SKM-1 treated with dmso at 0.1 percent for 144 hours (cell line): ENCODE measurements at regions not wholly inside any gene's neighbourhood (a gene's known extent, or its start where the extent isn't known, plus 50 kb on each side); places are given as distances from the start of the nearest gene placed in this dataset.
"Not testable (repeated sequence)": the region's sequence is repeated elsewhere in the genome, so short reads cannot be mapped to it uniquely, and the experiment has no call there.

ENCODE experiments used
- DNase-seq: peaks from one replicate; lab custom pipeline; 2025; ENCODE audit not compliant: unreplicated experiment; lab: John Stamatoyannopoulos, UW

DNA sequence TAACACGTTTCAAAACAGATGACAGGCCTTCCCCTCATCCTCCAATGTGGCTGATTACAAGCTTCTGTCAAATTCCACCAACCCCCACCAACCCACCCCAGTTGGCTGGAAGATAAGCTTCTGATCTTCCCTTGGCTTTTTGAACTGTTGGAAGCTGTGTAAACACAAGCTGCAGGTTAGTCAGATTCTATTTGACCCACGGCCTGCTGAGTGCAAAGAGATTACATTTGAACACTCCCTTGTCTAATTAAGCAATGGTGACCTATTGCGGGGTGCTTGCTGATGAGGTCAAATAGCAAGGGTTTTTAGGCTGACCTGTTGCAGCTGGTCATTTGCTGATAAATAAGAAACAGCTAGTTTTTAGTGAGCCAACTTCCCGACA is 379.7 kb downstream of the BMP2 start:
- no peak for DNase-seq

- DNase-seq: no peak
These were observed 384.4 kb downstream of the BMP2 start for GRCh38 chr20:7151676-7152470.

DNA sequence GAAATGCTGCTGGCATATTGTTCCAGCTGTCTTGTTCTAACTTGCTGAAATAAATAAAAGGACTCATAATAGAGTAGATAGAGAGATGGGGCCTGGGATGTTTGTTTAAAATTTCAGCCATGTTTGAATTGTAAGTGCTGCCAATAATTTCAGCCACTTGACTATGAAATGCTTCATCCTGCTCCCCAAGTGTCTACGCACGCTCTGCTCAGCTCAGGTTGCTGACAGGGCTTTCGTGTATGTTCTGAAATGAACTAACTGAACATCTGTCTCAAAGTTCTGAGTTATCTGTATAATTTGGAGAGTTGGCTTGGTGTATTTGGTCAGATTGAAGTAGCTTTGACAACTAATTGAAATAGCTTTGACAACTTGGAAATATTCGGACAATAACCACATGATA is 387.8 kb downstream of the BMP2 start:
- DNase-seq: no peak

DNA sequence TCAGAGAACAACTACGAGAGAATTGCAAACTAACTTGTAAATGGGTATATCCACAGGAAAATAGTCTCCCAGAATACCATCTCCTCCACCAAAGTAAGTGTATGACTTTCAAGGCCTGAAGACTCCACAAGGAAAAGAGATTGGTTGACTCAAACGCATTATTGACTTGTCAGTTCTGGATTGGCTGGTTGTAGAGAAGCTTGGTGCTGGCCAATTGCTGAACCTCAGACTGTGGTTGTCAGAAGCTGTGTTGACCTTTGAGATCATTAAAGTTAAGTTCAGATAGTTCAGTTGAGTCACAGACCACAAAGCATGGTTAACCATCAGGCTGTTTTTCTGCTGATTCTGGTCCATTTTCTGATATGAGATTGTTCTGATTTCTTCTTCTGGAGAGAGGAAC is 388.3 kb downstream of the BMP2 start:
- no peak for DNase-seq

GRCh38 chr20:7159903-7160302 is 392.4 kb downstream of the BMP2 start:
- no peak for DNase-seq

GRCh38 chr20:7161690-7162089 is 394.2 kb downstream of the BMP2 start:
- DNase-seq: no peak

DNA sequence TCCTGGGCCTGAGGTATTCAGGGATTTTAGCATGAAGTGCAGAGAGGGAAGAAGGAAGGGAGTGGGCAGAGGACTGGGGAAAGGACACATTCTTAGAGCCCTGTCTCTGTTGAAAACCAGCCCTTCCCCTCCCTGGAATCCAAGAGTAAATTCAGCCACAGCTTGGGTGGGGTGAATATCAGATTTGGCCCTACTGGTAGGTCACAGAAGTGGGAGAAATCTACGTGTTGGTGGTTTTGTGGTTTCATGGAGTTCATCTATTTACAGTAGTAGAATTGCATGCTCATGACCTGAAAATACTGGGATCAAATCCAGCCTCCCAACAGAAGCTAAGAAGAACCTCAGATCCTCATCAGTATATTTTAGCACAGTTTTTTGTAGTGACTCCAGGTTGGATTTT is 404.4 kb downstream of the BMP2 start:
- DNase-seq: no peak

DNA sequence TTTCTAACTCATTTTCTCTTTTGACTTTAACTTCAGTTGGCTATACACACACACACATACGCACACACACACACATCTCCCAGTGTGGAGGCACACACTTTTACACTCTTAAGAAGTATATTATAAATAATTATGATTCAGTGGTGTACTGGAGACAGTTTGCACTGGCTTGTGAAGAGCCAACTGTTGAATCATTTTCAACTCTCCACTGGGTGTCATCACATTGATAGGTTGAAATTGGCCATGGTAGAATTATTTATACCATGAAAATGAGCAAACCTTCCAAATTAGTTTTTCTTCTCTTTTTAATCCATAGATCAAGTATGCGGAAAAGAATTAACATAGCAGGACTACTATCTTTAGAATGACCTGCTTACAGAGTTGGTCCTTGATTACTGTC is 407.1 kb downstream of the BMP2 start:
- DNase-seq: no peak

DNA sequence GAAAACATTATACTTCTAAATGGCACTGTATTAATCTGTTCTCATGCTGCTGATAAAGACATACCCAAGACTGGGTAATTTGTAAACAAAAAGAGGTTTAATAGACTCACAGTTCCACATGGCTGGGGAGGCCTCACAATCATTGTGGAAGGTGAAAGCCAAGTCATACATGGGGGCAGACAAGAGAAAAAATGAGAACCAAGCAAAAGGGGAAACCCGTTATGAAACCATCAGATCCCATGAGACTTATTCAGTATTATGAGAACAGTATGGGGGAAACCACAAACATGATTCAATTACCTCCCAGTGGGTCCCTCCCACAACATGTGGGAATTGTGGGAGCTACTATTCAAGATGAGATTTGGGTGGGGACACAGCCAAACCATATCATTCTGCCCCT is 408.3 kb downstream of the BMP2 start:
- DNase-seq: not testable (repeated sequence)

GRCh38 chr20:7178004-7178403 is 410.5 kb downstream of the BMP2 start:
- no peak for DNase-seq

GRCh38 chr20:7180256-7181045 is 413.0 kb downstream of the BMP2 start:
- no peak for DNase-seq

DNA sequence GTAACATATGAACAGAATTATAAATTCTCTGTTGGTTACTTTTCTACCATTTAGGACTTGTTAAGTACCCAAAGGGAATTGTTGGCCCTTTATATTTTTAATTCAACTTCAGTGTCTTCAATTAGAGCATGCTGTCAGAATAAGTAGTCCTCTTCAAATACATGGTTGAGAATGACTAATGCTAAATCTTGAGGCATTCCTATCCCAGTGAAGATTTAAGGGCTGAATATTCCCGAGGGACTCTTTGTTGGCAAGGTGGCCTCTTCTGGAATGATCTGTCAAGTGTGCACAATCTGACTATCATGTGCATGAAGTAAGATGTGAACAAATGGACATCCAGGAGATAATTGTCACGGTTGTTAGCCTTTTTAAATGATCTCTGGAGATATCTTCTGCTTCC is 421.7 kb downstream of the BMP2 start:
- no peak for DNase-seq

DNA sequence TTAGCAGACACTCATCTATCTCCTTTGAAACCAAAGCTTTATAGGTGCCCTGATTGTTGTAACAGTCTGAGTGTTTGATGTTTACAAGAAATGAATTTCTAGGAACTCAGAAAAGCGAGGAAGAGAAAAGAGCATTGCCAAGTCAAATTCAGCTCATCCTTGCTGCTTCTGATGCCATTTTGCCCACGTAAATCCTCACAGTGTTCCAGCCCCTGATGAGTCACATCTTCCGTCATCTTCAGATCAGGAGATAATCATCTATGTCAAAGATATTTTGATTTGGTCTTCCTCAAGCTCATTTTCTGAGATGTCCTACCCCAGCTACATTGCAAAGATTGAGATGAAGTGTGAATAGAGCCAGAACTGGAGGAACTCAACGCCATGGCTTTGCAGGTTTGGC is 426.2 kb downstream of the BMP2 start:
- DNase-seq: no peak

DNA sequence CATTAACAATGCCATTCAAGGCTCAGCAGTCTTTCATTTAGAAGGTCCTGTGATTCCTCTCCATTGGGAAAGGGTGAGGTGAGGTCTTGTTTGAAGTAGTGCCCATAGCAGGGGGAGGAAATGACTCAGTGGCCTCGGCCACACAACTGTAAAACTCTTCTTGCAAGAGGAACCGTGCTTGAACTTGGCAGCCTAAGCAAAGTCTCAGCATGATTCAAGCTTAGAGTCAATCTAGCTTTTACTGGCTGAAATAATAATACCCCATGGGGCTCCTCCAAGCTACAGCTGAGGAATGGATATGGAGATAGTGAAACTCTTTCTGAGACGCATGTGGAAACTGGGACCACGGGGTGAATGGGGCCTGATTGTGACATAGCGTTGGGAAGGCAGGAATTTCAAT is 428.2 kb downstream of the BMP2 start:
- DNase-seq: no peak

GRCh38 chr20:7196481-7196880 is 429.0 kb downstream of the BMP2 start:
- DNase-seq: no peak

DNA sequence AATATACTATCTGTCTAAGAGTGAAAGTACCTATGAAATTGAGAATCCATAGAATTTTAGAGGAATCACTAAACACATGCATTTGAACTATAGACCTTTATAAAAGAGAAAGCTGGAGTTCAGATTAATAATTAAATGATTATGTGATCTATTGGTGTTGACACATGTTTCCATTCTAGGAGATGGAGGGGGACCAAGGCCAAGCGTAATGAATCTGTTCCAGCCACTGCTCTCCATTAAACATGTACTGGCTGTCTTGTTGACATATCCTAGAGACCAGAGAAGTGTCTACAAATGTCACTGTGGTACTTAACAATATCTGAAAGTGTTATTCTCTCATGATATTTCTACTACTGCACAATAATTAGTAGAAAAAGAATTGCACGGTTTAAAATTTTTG is 432.4 kb downstream of the BMP2 start:
- no peak for DNase-seq

- no peak for DNase-seq
These were observed 439.8 kb downstream of the BMP2 start for GRCh38 chr20:7207186-7207798.

DNA sequence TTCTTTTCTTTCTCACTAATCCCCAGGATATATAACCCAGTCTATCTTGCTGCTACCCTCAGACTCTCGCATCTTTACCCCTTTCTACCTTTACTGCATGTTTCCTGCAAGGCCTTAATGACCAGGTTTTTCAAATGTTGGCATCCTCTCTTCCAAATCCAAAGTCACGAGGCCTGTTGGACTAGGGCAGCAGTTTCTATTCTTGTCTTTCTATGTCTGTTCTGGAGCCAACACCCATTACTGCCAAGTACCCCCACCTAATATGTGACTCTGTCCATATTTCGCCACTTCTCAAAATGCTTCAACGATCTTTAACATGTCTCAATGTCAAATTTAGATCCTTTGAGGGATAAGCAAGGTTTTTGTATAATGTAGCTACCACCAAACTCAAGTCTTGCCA is 443.4 kb downstream of the BMP2 start:
- no peak for DNase-seq

- DNase-seq: no peak
These were observed 446.7 kb downstream of the BMP2 start for GRCh38 chr20:7214081-7214740.

- DNase-seq: no peak
These were observed 450.1 kb downstream of the BMP2 start for GRCh38 chr20:7217606-7218005.

GRCh38 chr20:7220755-7221154 is 453.3 kb downstream of the BMP2 start:
- DNase-seq: no peak

DNA sequence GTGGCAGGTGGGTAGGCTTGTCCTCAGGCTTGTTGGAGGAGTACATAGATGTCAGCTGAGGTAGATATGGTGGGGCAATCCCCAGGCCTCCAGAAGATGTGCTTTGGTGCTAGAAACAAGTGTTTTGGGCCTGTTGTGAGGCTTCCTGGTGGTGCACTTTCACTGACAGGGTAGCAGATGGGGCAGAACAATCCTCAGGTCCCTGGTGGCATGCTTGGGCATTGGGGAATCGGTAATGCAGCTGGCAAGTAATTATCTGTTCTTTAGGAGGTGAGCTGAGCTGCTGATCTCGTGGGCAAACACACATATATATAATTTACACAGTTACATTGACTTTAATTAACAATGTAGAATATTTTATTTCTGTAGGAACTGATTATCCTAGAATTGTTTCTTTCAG is 458.7 kb downstream of the BMP2 start:
- no peak for DNase-seq
